ENCODE measurements at regions not wholly inside any gene's neighbourhood (a gene's known extent, or its start where the extent isn't known, plus 50 kb on each side); places are given as distances from the start of the nearest gene placed in this dataset.
A peak's percentile ranks its signal among the peaks of the same experiment; 100 is the strongest.
"Not testable (repeated sequence)": the region's sequence is repeated elsewhere in the genome, so short reads cannot be mapped to it uniquely, and the experiment has no call there.

- no peak for DNase-seq (ENCODE audit: low spot score)
Measured at GRCh38 chr2:81396417-81397019, 1092.0 kb upstream of the LRRTM1 start.

GRCh38 chr2:81395746-81396145 is 1091.2 kb upstream of the LRRTM1 start:
- no peak for TF ChIP-seq CTCF (IDR thresholded peaks at IDR 0.05; ENCODE audit: extremely low read depth, insufficient read depth, missing control alignments)
- in situ Hi-C loops (cut with MboI; ENCODE audit: low pct_unique_long_range_greater_than_20kb, low sequenced_read_pairs, unreplicated experiment) = no loop called here
- no peak for DNase-seq (ENCODE audit: low spot score)

More at GRCh38 chr2:81396417-81397019, 1092.0 kb upstream of the LRRTM1 start:
- in situ Hi-C loops (cut with MboI; ENCODE audit: low pct_unique_long_range_greater_than_20kb, low sequenced_read_pairs, unreplicated experiment) = no loop called here
- no peak for TF ChIP-seq CTCF (IDR thresholded peaks at IDR 0.05; ENCODE audit: extremely low read depth, insufficient read depth, missing control alignments)

- peak; percentile 43 for TF ChIP-seq CTCF (IDR thresholded peaks at IDR 0.05; ENCODE audit: extremely low read depth, insufficient read depth, missing control alignments)
- DNase-seq (ENCODE audit: low spot score) = no peak
- in situ Hi-C loops (cut with MboI; ENCODE audit: low pct_unique_long_range_greater_than_20kb, low sequenced_read_pairs, unreplicated experiment) = no loop called here
Measured at GRCh38 chr2:81389203-81389602, 1084.7 kb upstream of the LRRTM1 start.

GRCh38 chr2:81363800-81364199 is 1059.2 kb upstream of the LRRTM1 start:
- in situ Hi-C loops (cut with MboI; ENCODE audit: low pct_unique_long_range_greater_than_20kb, low sequenced_read_pairs, unreplicated experiment) = no loop called here
- no peak for TF ChIP-seq CTCF (IDR thresholded peaks at IDR 0.05; ENCODE audit: extremely low read depth, insufficient read depth, missing control alignments)
- no peak for DNase-seq (ENCODE audit: low spot score)

GRCh38 chr2:81362468-81362867 is 1057.9 kb upstream of the LRRTM1 start:
- DNase-seq (ENCODE audit: low spot score); in situ Hi-C loops (cut with MboI; ENCODE audit: low pct_unique_long_range_greater_than_20kb, low sequenced_read_pairs, unreplicated experiment): not testable (repeated sequence)

GRCh38 chr2:81355436-81355835 is 1050.9 kb upstream of the LRRTM1 start:
- in situ Hi-C loops (cut with MboI; ENCODE audit: low pct_unique_long_range_greater_than_20kb, low sequenced_read_pairs, unreplicated experiment) = no loop called here
- no peak for TF ChIP-seq CTCF (IDR thresholded peaks at IDR 0.05; ENCODE audit: extremely low read depth, insufficient read depth, missing control alignments)
- no peak for DNase-seq (ENCODE audit: low spot score)

- in situ Hi-C loops (cut with MboI; ENCODE audit: low pct_unique_long_range_greater_than_20kb, low sequenced_read_pairs, unreplicated experiment) = no loop called here
- TF ChIP-seq CTCF (IDR thresholded peaks at IDR 0.05; ENCODE audit: extremely low read depth, insufficient read depth, missing control alignments) = no peak
- no peak for DNase-seq (ENCODE audit: low spot score)
Measured at GRCh38 chr2:81334046-81334445, 1029.5 kb upstream of the LRRTM1 start.

Measured in GM13977 (cell line).